Common myeloid progenitor, CD34-positive (primary cell): ENCODE measurements at regions not wholly inside any gene's neighbourhood (a gene's known extent, or its start where the extent isn't known, plus 50 kb on each side); places are given as distances from the start of the nearest gene placed in this dataset.
A peak's percentile ranks its signal among the peaks of the same experiment; 100 is the strongest.

Experiments used
- CTCF ChIA-PET: fragments of 350-600 bp; sonication (Branson Sonifier 250); formaldehyde crosslinking; loops from one replicate; lab custom pipeline; 2021; ENCODE audit warnings: antibody characterized with exemption; lab: Charles Lee
- POLR2A ChIA-PET: fragments of 350-600 bp; sonication (Branson Sonifier 250); formaldehyde crosslinking; loops from one replicate; lab custom pipeline; 2021; ENCODE audit warnings: antibody characterized with exemption; lab: Charles Lee
- DNase-seq, 3 donors: peaks; one replicate each; pipeline versions ENCODE4 v3.0.0 to v3.0.0-alpha.2; 2013
- H3K27ac ChIP-seq, 2 experiments: 1 replicate in 1 of 2; 2 replicates in 1 of 2; pipeline ENCODE4 v1.7.0; 2013; ENCODE audit warnings: inconsistent platforms in 2 of 2, low read length in 2 of 2, mild to moderate bottlenecking in 2 of 2, low read depth in 1 of 2, moderate library complexity in 1 of 2; ENCODE audit not compliant: severe bottlenecking in 2 of 2, insufficient read depth in 1 of 2, poor library complexity in 1 of 2
- H3K27me3 ChIP-seq, 5 experiments: replicated peaks in 2 of 5; 1 replicate in 3 of 5; 2 replicates in 2 of 5; pipeline versions ENCODE4 v1.6.1 to v1.7.0; 2013; ENCODE audit warnings: low read length in 4 of 5, mild to moderate bottlenecking in 2 of 5, moderate library complexity in 2 of 5, inconsistent platforms in 1 of 5; ENCODE audit not compliant: insufficient read depth in 5 of 5, control insufficient read depth in 4 of 5
- H3K36me3 ChIP-seq, 4 experiments: 1 replicate in 2 of 4; 2 replicates in 2 of 4; pipeline versions ENCODE4 v1.6.1 to v1.7.0; 2013; ENCODE audit warnings: low read length in 3 of 4, control low read depth in 1 of 4, mild to moderate bottlenecking in 1 of 4; ENCODE audit not compliant: control insufficient read depth in 4 of 4, insufficient read depth in 4 of 4
- H3K4me1 ChIP-seq, 4 experiments: 1 replicate in 3 of 4; 2 replicates in 1 of 4; pipeline versions ENCODE4 v1.6.1 to v1.7.1; 2013; ENCODE audit warnings: low read length in 3 of 4, mild to moderate bottlenecking in 3 of 4, control low read depth in 1 of 4, inconsistent platforms in 1 of 4, moderate library complexity in 1 of 4; ENCODE audit not compliant: control insufficient read depth in 4 of 4, insufficient read depth in 4 of 4; ENCODE audit errors: control extremely low read depth in 1 of 4
- H3K4me3 ChIP-seq, 7 experiments: 1 replicate in 4 of 7; 2 replicates in 3 of 7; pipeline versions ENCODE4 v1.5.1 to v1.7.0; 2013; ENCODE audit warnings: mild to moderate bottlenecking in 7 of 7, low read length in 6 of 7, moderate library complexity in 6 of 7, inconsistent platforms in 2 of 7, low read depth in 2 of 7, control low read depth in 1 of 7; ENCODE audit not compliant: insufficient read depth in 4 of 7, control insufficient read depth in 1 of 7; ENCODE audit errors: extremely low read depth in 1 of 7
- H3K9me3 ChIP-seq, 5 experiments: 1 replicate in 4 of 5; 2 replicates in 1 of 5; pipeline versions ENCODE4 v1.6.1 to v1.7.1; 2013; ENCODE audit warnings: low read length in 4 of 5, mild to moderate bottlenecking in 2 of 5, inconsistent platforms in 1 of 5, low read depth in 1 of 5, moderate library complexity in 1 of 5; ENCODE audit not compliant: control insufficient read depth in 4 of 5, insufficient read depth in 2 of 5; ENCODE audit errors: control extremely low read depth in 1 of 5
- whole genome bisulfite sequencing: methylation state at CpG from one replicate; pipeline ENCODE4 v1.1.5; 2013; ENCODE audit not compliant: insufficient coverage; 5-methylcytosine and 5-hydroxymethylcytosine counted together

- Histone ChIP-seq H3K4me3 (no peak overlapping the region), H3K36me3 (no peaks in the 10 kb centered on the region), H3K9me3 (no peaks in the 10 kb centered on the region), H3K27ac (no peak overlapping the region), H3K4me1 (peaks cover 0 to 8% (median 5%) of the 10 kb centered on the region in 4 experiments), H3K27me3 (no peaks in the 10 kb centered on the region)
- DNase-seq = no peak
- CTCF ChIA-PET = no interaction called here
- 96% methylated on average over 16 of the region's 16 CpGs for WGBS
- POLR2A ChIA-PET = no interaction called here
These were observed 63.7 kb upstream of the RUFY1 start for GRCh38 chr5:179486596-179487051.

GRCh38 chr5:179485845-179486575 lies 64.3 kb upstream of the RUFY1 start:
- Histone ChIP-seq H3K4me1 (peaks cover 0 to 8% (median 5%) of the 10 kb centered on the region in 4 experiments), H3K36me3 (no peaks in the 10 kb centered on the region), H3K27me3 (no peaks in the 10 kb centered on the region), H3K4me3 (no peak overlapping the region), H3K27ac (no peak overlapping the region), H3K9me3 (no peaks in the 10 kb centered on the region)
- DNase-seq = no peak
- 97% methylated on average over 13 of the region's 13 CpGs for WGBS
- CTCF ChIA-PET = interaction anchor here (1.1 kb wide), 1 partner anchor 8 kb away, joined by 3 read pairs; no protein-coding TSS in a partner anchor
- POLR2A ChIA-PET = no interaction called here

GRCh38 chr5:179484761-179485160 lies 65.6 kb upstream of the RUFY1 start:
- DNase-seq = no peak
- H3K27me3 ChIP-seq = no peaks in the 10 kb centered on the region
- H3K4me3 ChIP-seq = no peak overlapping the region
- H3K4me1 ChIP-seq = peaks cover 0 to 8% (median 5%) of the 10 kb centered on the region in 4 experiments
- ChIA-PET POLR2A (no interaction called here), CTCF (interaction anchor here (1.1 kb wide), 1 partner anchor 9 kb away, joined by 3 read pairs; no protein-coding TSS in a partner anchor)
- no peaks in the 10 kb centered on the region for H3K36me3 ChIP-seq
- no peak overlapping the region for H3K27ac ChIP-seq
- H3K9me3 ChIP-seq = peaks cover 0 to 5% (median 3%) of the 10 kb centered on the region in 5 experiments
- WGBS = 97% methylated on average over 5 of the region's 7 CpGs

GRCh38 chr5:179484201-179484600 lies 66.2 kb upstream of the RUFY1 start:
- H3K27ac ChIP-seq = no peak overlapping the region
- peaks cover 0 to 8% (median 5%) of the 10 kb centered on the region in 4 experiments for H3K4me1 ChIP-seq
- H3K9me3 ChIP-seq = peaks cover 0 to 5% (median 3%) of the 10 kb centered on the region in 5 experiments
- H3K36me3 ChIP-seq = no peaks in the 10 kb centered on the region
- ChIA-PET CTCF (no interaction called here), POLR2A (no interaction called here)
- H3K27me3 ChIP-seq = no peaks in the 10 kb centered on the region
- DNase-seq = no peak
- no peak overlapping the region for H3K4me3 ChIP-seq
- WGBS = 80% methylated on average over 1 of the region's 6 CpGs

GRCh38 chr5:179478624-179479023 lies 71.7 kb upstream of the RUFY1 start:
- Histone ChIP-seq H3K4me1 (peaks cover 0 to 7% (median 5%) of the 10 kb centered on the region in 4 experiments), H3K36me3 (no peaks in the 10 kb centered on the region), H3K27me3 (no peaks in the 10 kb centered on the region), H3K4me3 (no peak overlapping the region), H3K9me3 (peaks cover 0 to 5% (median 3%) of the 10 kb centered on the region in 5 experiments), H3K27ac (no peak overlapping the region)
- ChIA-PET POLR2A (no interaction called here), CTCF (interaction anchor here (1.4 kb wide), 1 partner anchor 15 kb away, joined by 3 read pairs; no protein-coding TSS in a partner anchor)
- 95% methylated on average over 2 of the region's 5 CpGs for WGBS
- DNase-seq = no peak

GRCh38 chr5:179475208-179475751 lies 75.1 kb upstream of the RUFY1 start:
- Histone ChIP-seq H3K4me1 (peaks cover 0 to 7% (median 5%) of the 10 kb centered on the region in 4 experiments), H3K9me3 (peaks cover 0 to 1% (median 0%) of the 10 kb centered on the region in 5 experiments), H3K4me3 (peak overlapping the region in 1 of 7 experiments; percentile 25), H3K27ac (no peak overlapping the region), H3K27me3 (no peaks in the 10 kb centered on the region), H3K36me3 (no peaks in the 10 kb centered on the region)
- WGBS = 30% methylated on average over 16 of the region's 19 CpGs
- ChIA-PET POLR2A (no interaction called here), CTCF (no interaction called here)
- peak; percentile 20 to 88 (median 82) for DNase-seq

- H3K4me3 ChIP-seq = no peak overlapping the region
- no peaks in the 10 kb centered on the region for H3K36me3 ChIP-seq
- no peaks in the 10 kb centered on the region for H3K27me3 ChIP-seq
- ChIA-PET POLR2A (no interaction called here), CTCF (no interaction called here)
- H3K27ac ChIP-seq = no peak overlapping the region
- H3K9me3 ChIP-seq = no peaks in the 10 kb centered on the region
- DNase-seq = no peak
- H3K4me1 ChIP-seq = peaks cover 0 to 7% (median 5%) of the 10 kb centered on the region in 4 experiments
- WGBS = 94% methylated on average over 17 of the region's 18 CpGs
These were observed 77.7 kb upstream of the RUFY1 start for GRCh38 chr5:179472641-179473040.
